H1 (cell line): ENCODE measurements at regions not wholly inside any gene's neighbourhood (a gene's known extent, or its start where the extent isn't known, plus 50 kb on each side); places are given as distances from the start of the nearest gene placed in this dataset.

Experiments used
- CTCF ChIA-PET: fragments of 300-600 bp; sonication (Branson Sonifier 250); formaldehyde crosslinking; loops from one replicate; lab custom pipeline; 2021; ENCODE audit not compliant: partially characterized antibody; lab: Charles Lee
- POLR2A ChIA-PET: fragments of 300-600 bp; sonication (Branson Sonifier 250); formaldehyde crosslinking; loops from one replicate; lab custom pipeline; 2021; ENCODE audit warnings: inconsistent platforms; ENCODE audit not compliant: partially characterized antibody; lab: Charles Lee
- DNase-seq, 2 experiments: peaks; one replicate each; pipeline versions ENCODE4 v3.0.0 to v3.0.0-alpha.2; 2010 to 2022; ENCODE audit warnings: low spot score in 2 of 2, low read depth in 1 of 2, mixed read lengths in 1 of 2
- FAIRE-seq: peaks from 2 replicates; lab custom pipeline; 2011; peaks lifted over from hg19 to GRCh38; lab: Jason Lieb, UNC
- H2AFZ ChIP-seq: 2 replicates; pipeline ENCODE4 v1.8.1; 2012; ENCODE audit warnings: low read length, inconsistent platforms
- H2AK5ac ChIP-seq: 2 replicates; pipeline ENCODE4 v1.6.1; 2013; ENCODE audit warnings: low read depth, low read length
- H2BK120ac ChIP-seq: replicated peaks from 2 replicates; pipeline ENCODE3; 2013; ENCODE audit warnings: low read depth, low read length, inconsistent platforms
- H2BK12ac ChIP-seq: 2 replicates; pipeline ENCODE4 v1.6.1; 2013; ENCODE audit warnings: low read depth, low read length
- H2BK15ac ChIP-seq: 2 replicates; pipeline ENCODE4 v1.6.1; 2013; ENCODE audit warnings: low read length
- H2BK20ac ChIP-seq: 2 replicates; pipeline ENCODE4 v1.6.1; 2013; ENCODE audit warnings: low read length
- H2BK5ac ChIP-seq: 2 replicates; pipeline ENCODE4 v1.6.1; 2013; ENCODE audit warnings: low read depth, low read length
- H3K14ac ChIP-seq: 2 replicates; pipeline ENCODE4 v1.6.1; 2013; ENCODE audit warnings: inconsistent platforms; ENCODE audit not compliant: insufficient read length
- H3K18ac ChIP-seq: 2 replicates; pipeline ENCODE4 v1.6.1; 2013; ENCODE audit warnings: low read length; ENCODE audit errors: extremely low read depth
- H3K23ac ChIP-seq: 2 replicates; pipeline ENCODE4 v1.6.1; 2013; ENCODE audit warnings: inconsistent platforms; ENCODE audit not compliant: insufficient read length
- H3K23me2 ChIP-seq: 2 replicates; pipeline ENCODE4 v1.6.1; 2013; ENCODE audit warnings: low read depth, low read length
- H3K27ac ChIP-seq: 2 replicates; pipeline ENCODE4 v1.6.1; 2011; ENCODE audit warnings: low read depth, low read length, inconsistent platforms
- H3K27me3 ChIP-seq, 4 experiments: replicated peaks in 1 of 4; 1 replicate in 1 of 4; 2 replicates in 3 of 4; pipeline versions ENCODE4 v1.6.1 to v1.8.1; 2011 to 2013; ENCODE audit warnings: low read length in 3 of 4, mild to moderate bottlenecking in 3 of 4, inconsistent platforms in 2 of 4, mixed read lengths in 2 of 4, moderate library complexity in 1 of 4; ENCODE audit not compliant: control insufficient read depth in 3 of 4, insufficient read depth in 3 of 4; ENCODE audit errors: extremely low read depth in 1 of 4
- H3K36me3 ChIP-seq, 4 experiments: 2 replicates each; pipeline versions ENCODE4 v1.6.1 to v1.8.1; 2011 to 2013; ENCODE audit warnings: mild to moderate bottlenecking in 4 of 4, low read length in 3 of 4, moderate library complexity in 2 of 4, control low read depth in 1 of 4, inconsistent platforms in 1 of 4; ENCODE audit not compliant: insufficient read depth in 4 of 4, control insufficient read depth in 2 of 4
- H3K4ac ChIP-seq: replicated peaks from 2 replicates; pipeline ENCODE3; 2013; ENCODE audit warnings: low read length, low read depth, mixed read lengths, inconsistent platforms; ENCODE audit not compliant: insufficient read length
- H3K4me1 ChIP-seq, 4 experiments: replicated peaks in 1 of 4; 1 replicate in 1 of 4; 2 replicates in 3 of 4; pipeline versions ENCODE4 v1.6.1 to v1.8.1; 2011 to 2013; ENCODE audit warnings: low read length in 3 of 4, inconsistent platforms in 2 of 4, mixed read lengths in 1 of 4; ENCODE audit not compliant: insufficient read depth in 4 of 4, control insufficient read depth in 3 of 4
- H3K4me2 ChIP-seq, 2 experiments: 2 replicates each; pipeline versions ENCODE4 v1.6.1 to v1.8.1; 2011 to 2013; ENCODE audit warnings: low read depth in 2 of 2, low read length in 2 of 2, control low read depth in 1 of 2, inconsistent platforms in 1 of 2, mild to moderate bottlenecking in 1 of 2; ENCODE audit not compliant: insufficient read depth in 1 of 2
- H3K4me3 ChIP-seq, 4 experiments: fragments of 200-600, 300-600 bp in 1 of 4; sonication (generic), shearing (Covaris generic), sonication (Bioruptor Twin) in 1 of 4; 2 replicates each; pipeline versions ENCODE4 v1.5.1 to v1.8.1; 2011 to 2016; ENCODE audit warnings: low read length in 4 of 4, low read depth in 3 of 4, control low read depth in 2 of 4, inconsistent platforms in 2 of 4, mild to moderate bottlenecking in 2 of 4, mixed read lengths in 1 of 4, moderate library complexity in 1 of 4; ENCODE audit not compliant: insufficient read depth in 2 of 4; ENCODE audit errors: extremely low read depth in 1 of 4
- H3K56ac ChIP-seq: replicated peaks from 2 replicates; pipeline ENCODE3; 2013; ENCODE audit warnings: low read depth, mild to moderate bottlenecking, mixed read lengths, low read length, inconsistent platforms; ENCODE audit not compliant: insufficient read length
- H3K79me1 ChIP-seq: 2 replicates; pipeline ENCODE4 v1.6.1; 2013; ENCODE audit warnings: low read depth, low read length, control low read depth
- H3K79me2 ChIP-seq, 2 experiments: 2 replicates each; pipeline versions ENCODE4 v1.6.1 to v1.8.1; 2012 to 2013; ENCODE audit warnings: low read length in 2 of 2, mild to moderate bottlenecking in 2 of 2, inconsistent platforms in 1 of 2; ENCODE audit not compliant: insufficient read depth in 2 of 2, control insufficient read depth in 1 of 2
- H3K9ac ChIP-seq, 4 experiments: replicated peaks in 1 of 4; 1 replicate in 1 of 4; 2 replicates in 3 of 4; pipeline versions ENCODE4 v1.6.1 to v1.8.1; 2011 to 2013; ENCODE audit warnings: low read depth in 3 of 4, low read length in 3 of 4, control low read depth in 2 of 4, mild to moderate bottlenecking in 2 of 4, moderate library complexity in 2 of 4, inconsistent platforms in 1 of 4; ENCODE audit errors: extremely low read depth in 1 of 4
- H3K9me3 ChIP-seq, 2 experiments: 2 replicates each; pipeline versions ENCODE4 v1.6.1 to v1.8.1; 2012 to 2013; ENCODE audit warnings: mild to moderate bottlenecking in 2 of 2, moderate library complexity in 2 of 2, control low read depth in 1 of 2, inconsistent platforms in 1 of 2, low read depth in 1 of 2, low read length in 1 of 2, mixed read lengths in 1 of 2; ENCODE audit not compliant: insufficient read depth in 2 of 2
- H4K20me1 ChIP-seq, 2 experiments: replicated peaks in 1 of 2; 2 replicates each; pipeline versions ENCODE3 to v1.8.1; 2011 to 2013; ENCODE audit warnings: inconsistent platforms in 2 of 2, low read length in 2 of 2, mild to moderate bottlenecking in 1 of 2; ENCODE audit not compliant: insufficient read depth in 2 of 2, control insufficient read depth in 1 of 2
- H4K5ac ChIP-seq: 2 replicates; pipeline ENCODE4 v1.6.1; 2013; ENCODE audit warnings: low read length, low read depth, mixed read lengths, inconsistent platforms; ENCODE audit not compliant: insufficient read length
- H4K8ac ChIP-seq: 2 replicates; pipeline ENCODE4 v1.8.0; 2013; ENCODE audit warnings: mild to moderate bottlenecking, moderate library complexity, low read length, inconsistent platforms; ENCODE audit not compliant: insufficient read depth; ENCODE audit errors: extremely low read depth
- H4K91ac ChIP-seq: replicated peaks from 2 replicates; pipeline ENCODE3; 2013; ENCODE audit warnings: low read length, mixed read lengths, inconsistent platforms; ENCODE audit not compliant: insufficient read length
- HDAC6 ChIP-seq: IDR thresholded peaks from one replicate; pipeline ENCODE4 v1.7.1; 2012; ENCODE audit warnings: low read depth, mild to moderate bottlenecking, inconsistent platforms, low read length, moderate library complexity
- RNF2 ChIP-seq: fragments of 200-900, 300-1000 bp; sonication (generic); IDR thresholded peaks from 2 replicates; pipeline ENCODE4 v1.7.1; 2016; ENCODE audit warnings: borderline replicate concordance, low read depth, mild to moderate bottlenecking, antibody characterized with exemption, low read length; ENCODE audit not compliant: poor library complexity, severe bottlenecking; ENCODE audit errors: missing control alignments
- SAP30 ChIP-seq: fragments of 300-600 bp; sonication (generic); IDR thresholded peaks from 2 replicates; pipeline ENCODE4 v1.7.1; 2012; ENCODE audit warnings: low read length, moderate library complexity, mild to moderate bottlenecking, inconsistent platforms; ENCODE audit not compliant: insufficient read depth, insufficient replicate concordance
- WGBS, 2 experiments: shearing (Covaris generic) in 1 of 2; methylation state at CpG; one replicate each; pipeline versions ENCODE4 v1.1.6 to v1.1.7; 2013 to 2015; ENCODE audit warnings: low lambda C conversion rate in 2 of 2, mixed read lengths in 2 of 2, inconsistent platforms in 1 of 2, low coverage in 1 of 2, missing lambda C conversion rate in 1 of 2; ENCODE audit not compliant: insufficient replicate concordance in 2 of 2, insufficient coverage in 1 of 2, insufficient read length in 1 of 2; ENCODE audit errors: extremely low coverage in 1 of 2, missing lambda C conversion rate in 1 of 2; 5-methylcytosine and 5-hydroxymethylcytosine counted together

- Histone ChIP-seq H4K20me1 (no peaks in the 10 kb centered on the region), H2BK120ac (no peak overlapping the region), H4K8ac (no peak overlapping the region), H2AFZ (no peak overlapping the region), H3K36me3 (no peaks in the 10 kb centered on the region), H3K4me3 (no peak overlapping the region), H4K91ac (no peak overlapping the region), H3K4me1 (no peaks in the 10 kb centered on the region; a peak in 2 of 7 replicates), H3K23me2 (no peaks in the 10 kb centered on the region), H3K14ac (no peak overlapping the region), H4K5ac (no peak overlapping the region), H2BK15ac (no peak overlapping the region), H3K4ac (no peak overlapping the region), H3K9me3 (no peaks in the 10 kb centered on the region), H3K27ac (no peak overlapping the region), H3K79me2 (no peaks in the 10 kb centered on the region), H2BK20ac (no peak overlapping the region), H3K9ac (no peak overlapping the region), H3K18ac (no peak overlapping the region), H3K4me2 (no peak overlapping the region), H3K56ac (no peak overlapping the region), H3K27me3 (no peaks in the 10 kb centered on the region), H3K23ac (no peak overlapping the region), H2BK12ac (no peak overlapping the region), H2AK5ac (no peak overlapping the region), H2BK5ac (no peak overlapping the region), H3K79me1 (no peaks in the 10 kb centered on the region)
- DNase-seq (no peak), FAIRE-seq (no peak)
- ChIA-PET CTCF (interaction anchor here (0.7 kb wide), 1 partner anchor 56 kb away, joined by 3 read pairs; no protein-coding TSS in a partner anchor), POLR2A (no interaction called here)
- TF ChIP-seq HDAC6, result no peak
- TF ChIP-seq SAP30, result no peak
- TF ChIP-seq RNF2, result no peak
- WGBS, 2 experiments, result 92% methylated on average over 3 of the region's 3 CpGs; no CpG with 5 or more reads in 1 of the 2 experiments
Observed at GRCh38 chr12:40522837-40523236, 169.4 kb upstream of the CNTN1 start.
